NCI-H2171 (cell line): ENCODE measurements at regions not wholly inside any gene's neighbourhood (a gene's known extent, or its start where the extent isn't known, plus 50 kb on each side); places are given as distances from the start of the nearest gene placed in this dataset.
"Not testable (repeated sequence)": the region's sequence is repeated elsewhere in the genome, so short reads cannot be mapped to it uniquely, and the experiment has no call there.

Source experiments
- DNase-seq: peaks from one replicate; lab custom pipeline; 2025; lab: John Stamatoyannopoulos, UW

DNA sequence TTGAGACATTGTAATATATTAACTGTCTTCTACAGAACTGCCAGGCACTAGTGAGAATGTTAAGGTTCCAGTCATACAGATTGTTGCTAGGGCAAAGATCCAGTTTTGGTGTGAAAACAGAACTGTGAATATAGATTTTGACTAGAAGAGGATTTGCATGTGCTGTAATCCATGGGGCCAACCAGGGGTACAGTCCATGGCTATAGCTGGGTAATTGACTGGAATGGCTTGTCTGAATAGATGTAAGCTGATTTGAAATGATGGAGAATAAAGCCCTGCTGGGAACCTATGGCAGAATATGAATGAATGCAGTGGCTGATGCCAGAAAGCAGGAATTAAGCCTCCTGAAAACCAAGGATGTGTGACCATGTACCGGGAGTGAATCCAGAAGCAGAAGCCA lies 748.5 kb upstream of the CDH10 start:
- DNase-seq = no peak

DNA sequence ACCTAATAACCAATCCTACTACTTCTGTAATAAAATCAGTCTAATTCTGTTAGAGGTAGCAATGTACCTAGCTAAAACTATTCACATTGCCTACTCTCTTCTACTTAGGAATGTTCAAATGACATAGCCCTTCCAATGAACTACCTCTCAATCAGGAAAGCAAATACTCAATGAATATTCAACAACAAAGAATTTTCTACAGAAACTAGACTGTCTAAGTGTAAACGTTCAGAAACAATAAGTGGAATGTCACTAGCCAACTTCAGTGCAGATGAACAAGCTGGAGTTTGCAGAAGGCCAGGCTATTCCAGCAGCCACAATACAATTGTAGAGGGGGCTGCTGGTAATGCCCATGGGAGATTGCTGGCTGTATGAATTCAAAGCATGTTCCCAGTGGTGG lies 743.2 kb upstream of the CDH10 start:
- DNase-seq = no peak

DNA sequence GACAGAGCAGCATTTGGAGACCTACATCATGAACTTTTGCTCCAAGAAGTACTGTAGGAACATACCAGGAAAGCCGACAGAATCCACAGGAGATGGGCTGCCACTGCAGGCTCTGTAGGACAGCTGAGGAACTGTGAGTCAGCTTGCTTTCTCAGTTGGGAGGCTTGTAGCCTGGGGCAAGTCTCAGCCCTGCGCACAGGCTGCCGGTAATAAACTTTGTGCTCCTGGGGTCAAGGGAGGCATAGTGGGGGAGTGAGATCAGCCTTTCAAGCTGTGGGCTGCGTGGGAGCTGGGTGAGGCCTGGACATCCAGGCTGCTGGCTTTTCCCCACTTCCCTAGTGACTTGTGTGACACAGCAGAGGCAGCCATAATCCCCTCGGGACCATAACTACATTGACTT lies 718.0 kb upstream of the CDH10 start:
- no peak for DNase-seq

DNA sequence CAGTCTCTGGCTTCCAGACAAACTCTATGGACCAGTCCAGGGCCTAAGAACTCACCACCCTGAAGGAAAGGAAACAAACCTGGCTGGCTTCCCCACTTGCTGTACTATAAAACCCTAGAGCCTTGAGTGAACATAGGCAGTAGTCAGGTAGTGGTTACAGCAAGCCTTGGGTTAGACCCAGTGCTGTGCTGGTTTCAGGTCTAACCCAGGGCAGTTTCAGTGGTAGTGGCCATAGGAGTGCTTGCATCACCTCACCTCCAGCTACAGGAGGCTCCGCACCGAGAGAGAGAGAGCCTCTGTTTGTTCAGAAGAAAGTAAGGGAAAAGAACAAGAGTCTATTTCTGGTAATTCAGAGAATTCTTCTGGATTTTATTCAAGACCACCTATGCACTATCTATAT lies 714.1 kb upstream of the CDH10 start:
- DNase-seq = no peak

DNA sequence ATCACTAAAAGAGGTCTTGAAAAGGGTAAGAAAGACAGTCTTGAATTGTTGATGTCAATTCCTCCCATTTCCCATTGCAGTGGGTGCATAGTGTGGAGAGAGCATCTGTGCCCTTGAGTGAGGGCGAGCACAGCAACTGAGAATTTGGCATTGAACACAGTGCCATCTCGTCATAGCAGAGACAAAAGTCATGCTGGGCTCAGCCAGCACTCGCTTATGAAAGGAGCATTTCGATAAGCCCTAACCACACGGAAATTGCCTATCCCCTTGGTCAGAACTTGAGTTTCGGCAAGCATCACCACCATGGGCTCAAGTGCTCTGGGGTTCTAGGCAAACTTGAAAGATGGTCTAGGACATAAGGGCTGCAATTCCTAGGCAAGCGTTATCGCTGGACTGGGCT lies 712.8 kb upstream of the CDH10 start:
- DNase-seq = no peak

DNA sequence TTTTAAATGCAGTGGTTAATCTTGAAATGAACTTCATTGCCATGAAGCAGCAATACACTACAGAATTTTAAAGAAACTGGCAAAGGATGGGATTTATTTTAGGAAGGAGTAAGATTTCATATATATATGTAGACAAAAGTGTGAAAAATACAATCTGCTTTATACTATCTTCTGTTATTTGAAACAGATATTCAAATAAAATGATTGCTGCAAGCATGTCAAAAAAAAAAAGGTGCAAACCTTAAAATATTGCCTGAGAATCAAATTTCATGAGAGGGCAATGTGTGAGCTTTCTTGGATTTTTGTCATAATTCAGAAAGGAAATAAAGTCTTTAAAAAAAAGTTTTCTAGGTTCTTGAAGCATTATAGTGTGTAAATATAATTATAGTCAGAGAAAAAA lies 705.0 kb upstream of the CDH10 start:
- DNase-seq = no peak

DNA sequence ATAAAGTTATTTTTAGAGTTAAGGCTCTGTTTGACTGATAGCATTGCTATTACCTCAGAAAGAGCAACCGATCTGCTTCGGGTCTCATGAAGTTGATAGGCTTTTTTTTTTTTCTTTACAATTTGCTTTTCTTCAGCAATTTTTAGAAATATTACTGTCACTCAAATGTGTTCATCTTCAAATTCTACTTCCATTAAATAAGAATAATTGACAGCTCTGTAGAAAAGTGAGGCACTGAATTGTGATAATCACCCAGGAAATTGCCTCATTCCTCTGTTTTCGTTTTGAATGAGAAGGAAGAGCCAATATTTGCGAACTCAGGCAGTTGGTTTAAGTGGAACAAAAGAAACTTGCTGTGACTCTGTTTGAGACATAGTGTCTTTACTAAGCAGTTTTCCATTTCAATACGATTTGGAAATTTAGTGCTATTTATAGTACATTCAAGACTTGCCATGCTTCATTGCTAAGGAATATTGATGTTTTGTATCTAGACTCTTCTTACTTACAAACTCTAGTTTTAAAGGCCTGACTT lies 700.5 kb upstream of the CDH10 start:
- DNase-seq = no peak

DNA sequence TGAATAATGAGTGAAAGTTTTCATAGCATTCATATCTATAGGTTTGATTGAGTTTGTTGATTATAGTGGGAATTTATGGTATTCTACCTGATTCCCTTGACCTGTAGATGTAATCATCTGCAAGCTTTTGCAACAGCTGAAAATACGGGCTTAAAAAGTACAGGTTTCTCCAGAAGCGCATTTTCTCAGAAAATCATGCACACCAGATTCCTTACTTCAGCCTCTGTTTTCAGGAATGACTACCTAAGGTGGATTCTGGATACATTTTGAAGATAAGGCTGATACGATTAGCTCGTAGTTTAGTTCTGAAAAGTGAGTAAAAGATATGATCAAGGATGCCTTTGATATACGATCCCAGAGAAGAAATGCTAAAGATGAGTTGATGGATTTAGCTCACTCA lies 694.8 kb upstream of the CDH10 start:
- DNase-seq = no peak

DNA sequence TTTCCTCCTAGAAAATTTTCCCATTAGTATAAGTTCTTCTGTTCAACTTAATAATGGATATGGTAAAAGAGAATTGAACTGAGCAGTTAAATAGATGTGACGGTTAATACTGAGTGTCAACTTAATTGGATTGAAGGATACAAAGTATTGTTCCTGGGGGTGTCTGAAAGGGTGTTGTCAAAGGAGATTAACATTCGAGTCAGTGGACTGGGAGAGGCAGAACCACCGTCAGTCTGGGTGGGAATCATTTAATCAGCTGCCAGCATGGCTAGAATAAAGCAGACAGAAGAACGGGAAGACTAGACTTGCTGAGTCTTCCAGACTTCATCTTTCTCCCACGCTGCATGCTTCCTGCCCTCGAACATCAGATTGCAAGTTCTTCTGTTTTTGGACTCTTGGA lies 689.6 kb upstream of the CDH10 start:
- DNase-seq = no peak

DNA sequence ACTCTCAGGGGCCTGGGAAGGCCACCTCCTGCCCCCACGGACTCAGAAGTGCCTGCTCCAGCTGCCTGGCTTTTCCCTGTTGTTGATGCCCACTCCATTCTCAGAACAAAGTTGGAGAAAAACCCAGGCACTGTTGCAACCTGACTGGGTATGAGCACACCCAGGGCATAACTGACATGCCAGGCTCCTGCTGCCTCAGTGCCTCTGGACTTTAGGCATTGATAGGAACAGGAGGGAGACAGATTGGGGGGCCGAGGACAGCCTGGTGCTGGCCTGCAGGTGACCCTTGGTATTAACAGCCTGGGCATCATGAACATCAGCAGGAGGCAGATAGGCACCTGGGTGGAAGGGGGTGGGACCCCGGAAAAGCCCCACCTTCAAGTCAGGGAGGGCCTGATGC lies 685.9 kb upstream of the CDH10 start:
- DNase-seq = no peak

DNA sequence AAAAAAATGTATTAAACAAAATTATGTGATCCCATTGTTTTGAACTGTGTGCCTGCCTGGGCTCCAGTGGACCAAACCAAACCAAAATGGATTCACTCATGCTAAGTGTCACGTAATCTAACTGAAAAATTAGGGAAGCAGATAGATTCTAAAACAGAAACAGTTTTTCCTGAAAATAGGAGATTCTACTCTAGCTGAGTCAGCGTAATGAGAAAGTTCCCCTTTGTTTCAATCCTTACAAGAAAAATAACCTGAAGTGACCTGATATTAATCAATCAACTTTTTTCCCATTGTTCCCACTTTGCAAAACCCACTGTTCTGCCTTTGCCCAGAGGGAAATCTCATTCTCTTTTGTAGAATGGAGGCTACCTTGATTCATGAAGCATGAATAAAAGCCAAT lies 682.4 kb upstream of the CDH10 start:
- DNase-seq = no peak

DNA sequence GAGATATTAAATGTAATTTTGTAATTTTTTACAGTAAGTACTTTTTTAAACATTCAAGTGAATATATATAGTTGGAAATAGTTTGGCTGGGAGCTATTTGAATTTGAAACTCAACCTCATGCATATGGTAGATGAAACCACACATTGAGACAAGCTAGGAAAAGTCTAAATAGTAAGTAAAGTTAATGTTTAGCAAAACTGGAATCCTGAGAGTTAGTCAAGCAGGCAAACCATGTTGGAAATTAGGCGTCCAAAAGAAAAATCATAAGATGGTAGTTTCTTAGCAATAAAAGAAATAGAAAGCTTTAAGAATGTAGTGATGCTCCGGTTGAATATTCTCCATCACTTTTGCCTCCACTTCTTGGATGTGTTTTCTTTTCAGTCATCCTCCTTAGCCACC lies 657.1 kb upstream of the CDH10 start:
- DNase-seq = no peak

DNA sequence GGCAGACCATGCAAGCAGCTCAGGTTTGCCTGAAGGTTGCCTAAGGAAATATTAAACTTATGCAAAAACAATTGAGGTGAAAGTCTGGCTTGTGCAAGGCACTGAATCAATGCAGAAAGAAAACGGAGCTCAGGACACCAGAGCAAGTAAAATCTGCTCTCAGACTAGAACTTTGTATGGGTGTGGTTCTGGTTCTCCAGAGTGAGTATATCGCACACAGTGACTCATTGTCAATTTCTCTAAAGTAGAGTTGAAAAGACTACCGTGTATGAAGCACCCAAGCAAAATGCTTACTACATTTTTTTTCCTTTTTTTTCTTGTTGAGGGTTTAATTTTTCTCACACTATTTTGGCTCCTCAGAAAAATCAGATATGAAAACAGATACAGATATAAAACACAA lies 650.3 kb upstream of the CDH10 start:
- DNase-seq = no peak

DNA sequence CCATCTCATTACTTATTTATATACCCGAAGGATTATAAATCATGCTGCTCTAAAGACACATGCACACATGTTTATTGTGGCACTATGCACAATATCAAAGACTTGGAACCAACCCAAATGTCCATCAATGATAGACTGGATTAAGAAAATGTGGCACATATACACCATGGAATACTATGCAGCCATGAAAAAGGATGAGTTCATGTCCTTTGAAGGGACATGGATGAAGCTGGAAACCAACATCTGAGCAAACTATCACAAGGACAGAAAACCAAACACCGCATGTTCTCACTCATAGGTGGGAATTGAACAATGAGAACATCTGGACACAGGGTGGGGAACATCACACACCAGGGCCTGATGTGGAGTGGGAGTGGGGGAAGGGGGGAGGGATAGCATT lies 645.0 kb upstream of the CDH10 start:
- not testable (repeated sequence) for DNase-seq

DNA sequence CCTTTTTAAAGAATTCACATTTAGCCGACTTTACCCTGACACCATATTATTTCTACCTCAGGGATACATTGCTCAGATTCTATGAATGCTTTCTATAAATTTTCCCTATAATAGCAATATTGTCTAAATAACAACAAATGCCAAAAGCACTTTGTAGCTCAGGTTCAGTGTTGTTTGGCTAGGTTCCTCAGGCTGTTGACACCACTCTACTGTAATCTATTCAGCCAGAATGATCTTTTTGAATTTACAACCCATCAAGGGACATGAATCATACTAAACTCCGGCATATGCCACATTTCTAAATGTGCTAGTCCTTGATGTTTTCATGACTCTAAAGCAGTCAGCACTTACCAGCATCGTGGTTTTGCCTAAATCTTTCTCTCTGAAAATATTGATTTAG lies 641.5 kb upstream of the CDH10 start:
- DNase-seq = no peak

DNA sequence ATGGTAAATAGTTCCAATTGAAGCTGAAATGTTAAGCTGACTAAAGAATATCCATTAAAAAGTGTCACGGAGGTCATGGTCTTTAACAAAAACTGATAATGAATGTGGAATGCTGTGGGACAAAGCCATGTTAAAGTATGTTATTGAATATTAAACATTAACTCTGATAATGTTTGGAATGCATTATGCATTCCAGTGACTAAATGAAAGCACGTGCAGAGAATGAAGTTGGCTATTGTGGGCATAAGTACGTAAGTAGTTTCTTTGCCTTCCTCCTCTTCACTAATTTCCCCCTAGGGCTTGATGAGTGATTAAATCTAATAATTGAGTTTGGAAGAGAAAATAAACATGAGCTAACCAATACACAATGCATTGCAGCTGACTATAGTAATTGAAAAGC lies 640.4 kb upstream of the CDH10 start:
- no peak for DNase-seq

DNA sequence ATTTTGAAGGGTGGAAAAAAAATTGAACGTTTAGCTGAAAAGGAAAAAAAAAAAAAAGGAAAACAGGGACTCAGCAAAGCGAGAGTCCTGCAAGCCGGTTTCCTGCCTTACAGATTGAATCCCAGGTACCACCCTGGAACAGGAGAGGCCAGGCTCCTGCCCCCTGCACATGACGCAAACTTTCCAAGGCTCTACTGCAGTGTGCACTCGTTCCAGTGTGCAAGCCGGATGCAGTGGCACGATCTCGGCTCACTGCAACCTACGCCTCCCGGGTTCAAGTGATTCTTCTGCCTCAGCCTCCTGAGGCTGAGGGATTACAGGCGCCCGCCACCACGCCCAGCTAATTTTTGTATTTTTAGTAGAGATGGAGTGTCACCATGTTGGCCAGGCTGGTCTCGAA lies 618.7 kb upstream of the CDH10 start:
- DNase-seq = not testable (repeated sequence)

DNA sequence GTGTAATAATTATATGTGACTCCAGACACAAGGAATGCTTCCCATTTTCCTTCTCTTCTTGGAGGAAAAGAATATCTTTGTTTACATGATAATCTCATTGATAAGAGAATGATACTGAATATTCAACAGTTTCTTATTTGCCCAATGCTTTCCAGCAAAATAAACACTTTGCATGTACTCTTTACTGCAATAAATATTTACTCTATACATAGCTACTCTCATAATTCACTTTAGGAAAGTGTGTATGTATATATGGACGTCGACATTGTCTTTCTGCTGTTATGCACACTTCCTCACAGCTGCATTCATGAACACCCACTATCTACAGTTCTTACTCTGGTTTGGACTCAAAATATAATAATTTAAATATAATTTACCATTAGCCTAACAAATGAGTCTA lies 617.4 kb upstream of the CDH10 start:
- no peak for DNase-seq

DNA sequence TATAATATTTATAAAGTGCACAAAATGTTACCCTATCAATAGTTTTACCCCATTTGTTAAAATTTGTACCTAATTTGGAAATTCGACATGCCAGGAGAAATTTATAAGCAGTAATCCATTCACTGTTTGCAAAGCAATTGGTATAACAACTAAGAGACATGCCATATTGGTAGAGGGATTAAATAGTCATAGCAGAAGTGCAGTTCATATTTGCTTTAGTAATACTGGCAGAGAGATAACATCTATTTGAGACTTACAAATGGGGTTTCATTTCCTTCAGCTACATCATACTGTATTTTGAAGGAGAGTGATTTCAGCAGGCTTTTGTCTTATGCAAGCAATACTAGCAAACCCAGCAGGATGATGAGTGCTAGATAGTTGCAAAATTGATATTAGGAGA lies 610.4 kb upstream of the CDH10 start:
- no peak for DNase-seq

DNA sequence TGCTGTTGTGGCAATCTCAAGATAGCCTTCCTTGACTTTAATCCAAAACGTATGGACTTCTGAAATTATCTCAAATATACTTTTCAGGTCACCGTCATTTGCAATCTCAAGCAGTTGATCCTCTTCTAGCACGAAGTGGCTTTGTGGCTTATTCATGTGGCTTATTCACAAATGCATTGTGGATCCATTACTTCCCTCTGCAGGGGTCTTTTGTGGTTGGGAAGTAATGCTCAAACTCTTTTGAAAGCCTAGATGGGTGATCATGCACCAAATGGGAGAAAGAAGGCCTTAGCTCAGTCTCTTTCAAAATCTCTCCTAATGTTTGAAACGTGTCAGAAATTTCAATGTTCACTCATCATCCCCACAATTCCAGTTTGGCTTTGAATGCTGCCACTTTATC lies 597.2 kb upstream of the CDH10 start:
- no peak for DNase-seq

DNA sequence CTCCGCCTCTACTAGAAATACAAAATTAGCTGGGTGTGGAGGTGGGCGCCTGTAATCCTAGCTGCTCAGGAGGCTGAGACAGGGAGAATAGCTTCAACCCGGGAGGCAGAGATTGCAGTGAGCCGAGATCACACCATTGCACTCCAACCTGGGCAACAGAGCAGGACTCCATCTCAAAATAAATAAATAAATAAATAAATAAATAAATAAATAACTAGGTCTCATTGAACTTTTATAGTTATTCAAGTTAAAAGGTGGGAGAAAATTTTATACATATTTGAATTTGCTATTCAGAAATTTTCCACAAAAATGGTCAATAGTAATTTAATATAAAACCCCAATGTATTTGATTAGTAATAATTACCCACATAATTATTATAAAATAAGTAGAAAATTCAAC lies 593.9 kb upstream of the CDH10 start:
- DNase-seq = not testable (repeated sequence)

DNA sequence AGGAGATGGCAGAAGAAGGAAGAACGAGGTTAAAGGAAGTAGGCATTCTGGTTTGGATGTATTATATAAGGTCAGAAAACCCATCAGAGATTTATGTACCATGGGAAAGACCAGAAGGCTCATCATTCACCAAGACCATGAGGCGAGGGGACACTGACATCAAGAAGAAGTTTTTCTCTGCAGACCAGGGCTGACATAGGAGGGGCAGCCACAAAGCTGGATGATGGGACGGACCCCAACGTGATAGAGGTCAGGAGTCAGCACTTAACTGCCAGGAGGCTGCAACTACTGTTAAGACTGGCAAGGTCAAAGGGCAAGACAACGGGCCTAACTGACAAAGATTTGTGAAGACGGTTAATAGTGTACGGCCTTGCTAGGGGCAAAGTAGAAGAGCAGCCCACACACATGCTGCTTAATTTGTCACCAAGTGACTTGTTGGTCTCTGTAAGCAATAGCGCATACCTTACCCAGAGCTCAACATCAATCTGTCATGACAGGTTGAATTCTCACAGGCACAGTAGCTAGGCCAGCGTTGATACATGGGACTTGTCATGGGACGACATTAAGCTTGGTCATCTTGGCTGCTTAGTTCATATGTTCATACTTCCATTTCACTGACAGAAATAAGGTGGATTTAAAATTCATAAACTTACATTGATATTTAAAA lies 579.7 kb upstream of the CDH10 start:
- no peak for DNase-seq

DNA sequence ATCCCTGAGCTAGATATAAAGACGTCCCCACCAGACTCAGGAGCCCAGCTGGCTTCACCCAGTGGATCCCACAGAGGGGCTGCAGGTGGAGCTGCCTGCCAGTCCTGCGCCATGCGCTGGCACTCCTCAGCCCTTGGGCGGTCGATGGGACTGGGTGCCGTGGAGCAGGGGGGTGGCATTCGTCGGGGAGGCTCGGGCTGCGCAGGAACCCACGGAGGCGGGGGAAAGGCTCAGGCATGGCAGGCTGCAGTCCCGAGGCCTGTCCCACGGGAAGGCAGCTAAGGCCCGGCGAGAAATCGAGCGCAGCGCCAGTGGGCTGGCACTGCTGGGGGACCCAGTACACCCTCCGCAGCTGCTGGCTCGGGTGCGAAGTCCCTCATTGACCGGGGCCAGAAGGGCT lies 555.1 kb upstream of the CDH10 start:
- not testable (repeated sequence) for DNase-seq

DNA sequence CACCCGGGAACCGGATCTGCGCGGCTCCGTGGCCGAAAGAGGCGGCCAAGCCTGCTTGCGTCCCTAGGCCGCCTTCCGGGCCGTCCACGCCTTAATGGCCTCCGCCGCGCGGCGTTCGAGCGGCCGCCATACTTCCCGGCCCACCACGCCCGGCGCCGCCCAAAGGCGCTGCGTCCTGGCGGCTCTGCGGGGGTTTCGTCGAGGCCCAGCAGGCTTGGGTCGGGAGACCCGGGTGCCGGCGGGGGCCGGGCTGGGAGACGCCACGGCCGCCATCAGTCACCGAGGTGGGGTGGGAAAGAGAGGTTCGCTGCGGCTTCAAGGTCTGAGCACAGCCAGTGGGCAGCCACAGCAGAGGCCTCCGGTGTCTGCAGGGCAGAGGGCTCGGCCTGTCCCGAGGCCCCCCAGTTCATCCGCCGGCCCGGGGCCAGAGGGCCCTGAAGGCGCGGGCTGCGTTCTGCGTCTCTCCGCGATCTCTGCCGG lies 545.8 kb upstream of the CDH10 start:
- no peak for DNase-seq
